DOHH2 (cell line): ENCODE measurements at regions not wholly inside any gene's neighbourhood (a gene's known extent, or its start where the extent isn't known, plus 50 kb on each side); places are given as distances from the start of the nearest gene placed in this dataset.

Experiments used
- EZH2phosphoT487 ChIP-seq: fragments of 200-600 bp; sonication (generic); IDR thresholded peaks from 2 replicates; pipeline ENCODE4 v1.6.1; 2017; ENCODE audit warnings: borderline replicate concordance, mild to moderate bottlenecking, antibody characterized with exemption, low read length, moderate library complexity, mixed read lengths
- TF ChIP-seq, protein P1 (sequence below): fragments of 200-600 bp; sonication (generic); IDR thresholded peaks from one replicate; pipeline ENCODE4 v1.5.1; 2014; ENCODE audit warnings: antibody characterized with exemption, mild to moderate bottlenecking, low read depth, low read length; ENCODE audit not compliant: poor library complexity, severe bottlenecking

- TF ChIP-seq, protein P1, sequence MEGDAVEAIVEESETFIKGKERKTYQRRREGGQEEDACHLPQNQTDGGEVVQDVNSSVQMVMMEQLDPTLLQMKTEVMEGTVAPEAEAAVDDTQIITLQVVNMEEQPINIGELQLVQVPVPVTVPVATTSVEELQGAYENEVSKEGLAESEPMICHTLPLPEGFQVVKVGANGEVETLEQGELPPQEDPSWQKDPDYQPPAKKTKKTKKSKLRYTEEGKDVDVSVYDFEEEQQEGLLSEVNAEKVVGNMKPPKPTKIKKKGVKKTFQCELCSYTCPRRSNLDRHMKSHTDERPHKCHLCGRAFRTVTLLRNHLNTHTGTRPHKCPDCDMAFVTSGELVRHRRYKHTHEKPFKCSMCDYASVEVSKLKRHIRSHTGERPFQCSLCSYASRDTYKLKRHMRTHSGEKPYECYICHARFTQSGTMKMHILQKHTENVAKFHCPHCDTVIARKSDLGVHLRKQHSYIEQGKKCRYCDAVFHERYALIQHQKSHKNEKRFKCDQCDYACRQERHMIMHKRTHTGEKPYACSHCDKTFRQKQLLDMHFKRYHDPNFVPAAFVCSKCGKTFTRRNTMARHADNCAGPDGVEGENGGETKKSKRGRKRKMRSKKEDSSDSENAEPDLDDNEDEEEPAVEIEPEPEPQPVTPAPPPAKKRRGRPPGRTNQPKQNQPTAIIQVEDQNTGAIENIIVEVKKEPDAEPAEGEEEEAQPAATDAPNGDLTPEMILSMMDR: no peak
- no peak for TF ChIP-seq EZH2phosphoT487
Observed at GRCh38 chr12:105960319-105961083, 178.3 kb downstream of the NUAK1 start.
